Sigmoid colon (tissue), 4 donors: ENCODE measurements at regions not wholly inside any gene's neighbourhood (a gene's known extent, or its start where the extent isn't known, plus 50 kb on each side); places are given as distances from the start of the nearest gene placed in this dataset.

Experiments used
- EP300 ChIP-seq, 4 donors: sonication (generic); formaldehyde crosslinking; IDR thresholded peaks; one replicate each; pipeline ENCODE4 v1.6.1; 2017; ENCODE audit warnings: antibody characterized with exemption in 4 of 4
- POLR2A ChIP-seq, 2 donors: fragments of 450-650 bp; IDR thresholded peaks; one replicate each; pipeline ENCODE4 v1.6.1; 2016; ENCODE audit warnings: antibody characterized with exemption in 2 of 2, mild to moderate bottlenecking in 2 of 2, moderate library complexity in 2 of 2
- POLR2AphosphoS5 ChIP-seq, 4 donors: sonication (generic); formaldehyde crosslinking; IDR thresholded peaks; one replicate each; pipeline ENCODE4 v1.6.1; 2017; ENCODE audit warnings: antibody characterized with exemption in 4 of 4
- TF ChIP-seq, protein P1 (sequence below), 4 experiments: fragments of 450-650 bp in 3 of 4; fragments of 200-600 bp in 1 of 4; IDR thresholded peaks; one replicate each; pipeline ENCODE4 v1.5.1; 2016 to 2019; ENCODE audit warnings: antibody characterized with exemption in 4 of 4, mild to moderate bottlenecking in 3 of 4, moderate library complexity in 2 of 4

DNA sequence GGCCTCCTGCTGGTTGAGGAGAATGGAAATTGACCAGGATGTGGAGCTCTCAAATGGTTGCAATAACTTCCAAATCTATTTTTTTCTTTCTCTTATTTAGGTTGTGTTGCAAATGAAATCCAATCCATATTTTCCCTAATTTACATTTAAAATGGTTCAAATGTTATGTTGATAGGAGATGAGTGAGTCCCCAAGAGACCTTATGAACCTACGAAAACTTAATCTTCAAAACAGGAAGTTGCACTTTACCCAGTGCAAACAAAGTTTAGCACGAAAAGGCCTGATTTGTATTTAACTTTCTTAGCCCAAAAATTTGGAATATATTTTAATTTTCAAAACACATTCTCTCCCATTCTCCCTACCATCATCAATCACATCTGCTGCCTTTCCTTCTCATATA lies 59.3 kb upstream of the NDP start:
- TF ChIP-seq, protein P1, sequence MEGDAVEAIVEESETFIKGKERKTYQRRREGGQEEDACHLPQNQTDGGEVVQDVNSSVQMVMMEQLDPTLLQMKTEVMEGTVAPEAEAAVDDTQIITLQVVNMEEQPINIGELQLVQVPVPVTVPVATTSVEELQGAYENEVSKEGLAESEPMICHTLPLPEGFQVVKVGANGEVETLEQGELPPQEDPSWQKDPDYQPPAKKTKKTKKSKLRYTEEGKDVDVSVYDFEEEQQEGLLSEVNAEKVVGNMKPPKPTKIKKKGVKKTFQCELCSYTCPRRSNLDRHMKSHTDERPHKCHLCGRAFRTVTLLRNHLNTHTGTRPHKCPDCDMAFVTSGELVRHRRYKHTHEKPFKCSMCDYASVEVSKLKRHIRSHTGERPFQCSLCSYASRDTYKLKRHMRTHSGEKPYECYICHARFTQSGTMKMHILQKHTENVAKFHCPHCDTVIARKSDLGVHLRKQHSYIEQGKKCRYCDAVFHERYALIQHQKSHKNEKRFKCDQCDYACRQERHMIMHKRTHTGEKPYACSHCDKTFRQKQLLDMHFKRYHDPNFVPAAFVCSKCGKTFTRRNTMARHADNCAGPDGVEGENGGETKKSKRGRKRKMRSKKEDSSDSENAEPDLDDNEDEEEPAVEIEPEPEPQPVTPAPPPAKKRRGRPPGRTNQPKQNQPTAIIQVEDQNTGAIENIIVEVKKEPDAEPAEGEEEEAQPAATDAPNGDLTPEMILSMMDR (IDR thresholded peaks at IDR 0.05): no peak
- no peak for TF ChIP-seq POLR2A (IDR thresholded peaks at IDR 0.05)
- no peak for TF ChIP-seq POLR2AphosphoS5 (IDR thresholded peaks at IDR 0.05)
- no peak for TF ChIP-seq EP300 (IDR thresholded peaks at IDR 0.05)
